NB4 (cell line): ENCODE measurements at regions not wholly inside any gene's neighbourhood (a gene's known extent, or its start where the extent isn't known, plus 50 kb on each side); places are given as distances from the start of the nearest gene placed in this dataset.

Experiments
- DNase-seq: peaks from one replicate; pipeline ENCODE4 v3.0.0; 2010; ENCODE audit warnings: low read depth
- H3K4me3 ChIP-seq: one replicate; pipeline ENCODE4 v1.5.1; 2011; ENCODE audit warnings: mild to moderate bottlenecking, low read depth, low read length, moderate library complexity
- CTCF ChIP-seq: IDR thresholded peaks from one replicate; pipeline ENCODE4 v1.5.1; 2012; ENCODE audit warnings: low read depth, low read length
- MAX ChIP-seq: IDR thresholded peaks from 2 replicates; pipeline ENCODE4 v1.6.1; 2011; ENCODE audit warnings: low read depth, low read length
- MYC ChIP-seq: IDR thresholded peaks from 2 replicates; pipeline ENCODE4 v1.6.1; 2011; ENCODE audit warnings: low read depth, low read length
- POLR2A ChIP-seq: IDR thresholded peaks from 2 replicates; pipeline ENCODE4 v1.6.1; 2011; ENCODE audit warnings: mild to moderate bottlenecking; ENCODE audit not compliant: insufficient read length; ENCODE audit errors: extremely low read depth

- TF ChIP-seq MYC (no peak), POLR2A (no peak), CTCF (no peak)
- H3K4me3 ChIP-seq = no peak overlapping the region
- no peak for DNase-seq
These were observed 71.9 kb upstream of the SEZ6L start for GRCh38 chr22:26097411-26097810.

- TF ChIP-seq POLR2A = no peak
- no peak overlapping the region for H3K4me3 ChIP-seq
- DNase-seq = no peak
These were observed 71.4 kb upstream of the SEZ6L start for GRCh38 chr22:26097840-26098239.

- TF ChIP-seq POLR2A = no peak
- TF ChIP-seq MYC = no peak
- no peak for TF ChIP-seq MAX
- no peak for TF ChIP-seq CTCF
- no peak for DNase-seq
- no peak overlapping the region for H3K4me3 ChIP-seq
These were observed 66.2 kb upstream of the SEZ6L start for GRCh38 chr22:26103023-26103422.

GRCh38 chr22:26106412-26106811, 62.9 kb upstream of the SEZ6L start:
- no peak overlapping the region for H3K4me3 ChIP-seq
- DNase-seq = no peak
- no peak for TF ChIP-seq MAX
- TF ChIP-seq CTCF = no peak
- no peak for TF ChIP-seq POLR2A
- no peak for TF ChIP-seq MYC

- H3K4me3 ChIP-seq = no peak overlapping the region
- TF ChIP-seq MAX = no peak
- no peak for TF ChIP-seq CTCF
- no peak for TF ChIP-seq POLR2A
- TF ChIP-seq MYC = no peak
- no peak for DNase-seq
These were observed 59.5 kb upstream of the SEZ6L start for GRCh38 chr22:26109686-26110315.

GRCh38 chr22:26114826-26115225, 54.4 kb upstream of the SEZ6L start:
- DNase-seq = no peak
- H3K4me3 ChIP-seq = no peak overlapping the region
- TF ChIP-seq POLR2A = no peak
- TF ChIP-seq MYC = no peak
- TF ChIP-seq CTCF = no peak
- TF ChIP-seq MAX = no peak
